ENCODE measurements at regions not wholly inside any gene's neighbourhood (a gene's known extent, or its start where the extent isn't known, plus 50 kb on each side); places are given as distances from the start of the nearest gene placed in this dataset.

- no peak overlapping the region for H3K4me3 ChIP-seq (ENCODE audit: control insufficient read depth, low read depth, low read length)
- DNase-seq (ENCODE audit: low read depth): no peak
- no peak for TF ChIP-seq CTCF (IDR thresholded peaks at IDR 0.05; ENCODE audit: control insufficient read depth, insufficient read depth, low read depth, low read length, missing control alignments)
Observed at GRCh38 chr9:20112205-20112783, 323.5 kb upstream of the SLC24A2 start.

DNA sequence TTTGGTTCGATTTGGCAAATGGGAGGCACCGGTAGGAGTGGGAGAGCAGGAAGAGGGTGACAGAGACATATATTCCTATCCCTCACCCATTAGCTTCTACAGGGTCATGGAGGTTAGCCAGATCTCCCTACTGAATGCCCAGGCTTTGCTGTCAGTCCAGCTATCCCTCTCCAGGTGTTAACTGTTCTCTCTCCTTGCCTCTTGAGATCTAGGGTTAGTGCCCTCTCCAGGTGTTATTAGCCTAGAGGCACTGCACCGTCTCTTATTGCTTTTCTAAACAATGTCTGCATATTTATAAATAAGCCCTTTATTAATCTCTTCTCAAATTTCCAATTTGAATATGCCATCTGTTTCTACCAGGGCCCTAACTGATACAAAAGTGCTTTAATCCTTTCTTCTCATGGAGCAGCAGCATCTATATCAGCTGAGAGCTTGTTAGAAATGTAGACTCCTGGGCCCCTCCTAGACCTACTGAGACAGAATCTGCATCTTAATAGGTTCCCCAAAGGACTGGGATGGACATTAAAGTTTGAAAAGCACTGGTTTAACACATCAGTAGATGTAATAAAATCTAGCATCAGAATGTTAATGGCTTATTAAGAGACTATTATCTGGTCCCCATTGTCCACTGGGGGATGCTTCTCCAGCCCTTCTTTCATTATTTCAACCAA, 322.5 kb upstream of the SLC24A2 start:
- DNase-seq (ENCODE audit: low read depth): no peak
- no peak for TF ChIP-seq CTCF (IDR thresholded peaks at IDR 0.05; ENCODE audit: control insufficient read depth, insufficient read depth, low read depth, low read length, missing control alignments)
- H3K4me3 ChIP-seq (ENCODE audit: control insufficient read depth, low read depth, low read length): no peak overlapping the region

- no peak overlapping the region for H3K4me3 ChIP-seq (ENCODE audit: control insufficient read depth, low read depth, low read length)
- TF ChIP-seq CTCF (IDR thresholded peaks at IDR 0.05; ENCODE audit: control insufficient read depth, insufficient read depth, low read depth, low read length, missing control alignments): no peak
- no peak for DNase-seq (ENCODE audit: low read depth)
Observed at GRCh38 chr9:20095430-20096092, 306.7 kb upstream of the SLC24A2 start.

DNA sequence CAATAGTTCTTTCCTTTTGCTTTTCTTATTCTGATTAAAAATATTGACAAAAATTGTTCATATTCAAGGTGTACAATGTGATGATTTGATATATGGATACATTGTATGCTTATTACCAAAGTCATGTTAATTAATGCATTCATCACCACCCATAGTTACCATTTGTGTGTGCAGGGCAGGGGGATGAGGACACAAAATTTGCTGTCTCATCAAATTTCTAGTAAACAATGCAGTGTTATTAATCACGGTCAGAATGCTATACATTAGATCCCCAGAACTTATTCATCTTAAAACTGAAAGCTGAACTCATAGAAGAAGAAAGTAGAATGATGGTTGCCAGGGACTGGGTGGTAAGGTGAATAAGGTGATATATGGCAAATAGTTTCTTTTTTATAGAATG, 303.7 kb upstream of the SLC24A2 start:
- no peak for TF ChIP-seq CTCF (IDR thresholded peaks at IDR 0.05; ENCODE audit: control insufficient read depth, insufficient read depth, low read depth, low read length, missing control alignments)
- H3K4me3 ChIP-seq (ENCODE audit: control insufficient read depth, low read depth, low read length): no peak overlapping the region
- DNase-seq (ENCODE audit: low read depth): no peak

DNA sequence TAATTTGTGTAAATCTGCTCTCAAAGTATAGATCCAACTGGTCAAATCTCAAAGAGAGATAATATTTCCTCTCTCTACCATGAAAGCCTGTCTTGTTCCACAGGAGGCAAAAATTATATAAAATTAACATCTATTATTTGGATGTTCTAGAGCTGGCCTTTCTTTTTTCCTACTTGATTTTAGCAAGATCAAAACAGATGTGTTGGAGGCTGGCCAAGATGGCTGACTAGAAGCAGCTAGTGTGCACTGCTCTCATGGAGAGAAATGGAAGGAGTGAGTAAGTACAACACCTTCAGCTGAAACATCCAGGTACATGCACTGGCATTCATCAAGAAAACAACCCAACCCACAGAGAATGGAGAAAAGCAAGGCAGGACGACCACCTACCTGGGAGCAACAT, 298.6 kb upstream of the SLC24A2 start:
- H3K4me3 ChIP-seq (ENCODE audit: control insufficient read depth, low read depth, low read length): no peak overlapping the region
- no peak for DNase-seq (ENCODE audit: low read depth)
- no peak for TF ChIP-seq CTCF (IDR thresholded peaks at IDR 0.05; ENCODE audit: control insufficient read depth, insufficient read depth, low read depth, low read length, missing control alignments)

GRCh38 chr9:20085842-20086241, 297.0 kb upstream of the SLC24A2 start:
- no peak for DNase-seq (ENCODE audit: low read depth)
- no peak overlapping the region for H3K4me3 ChIP-seq (ENCODE audit: control insufficient read depth, low read depth, low read length)
- TF ChIP-seq CTCF (IDR thresholded peaks at IDR 0.05; ENCODE audit: control insufficient read depth, insufficient read depth, low read depth, low read length, missing control alignments): no peak

Measured in AG09309 (cell line).